ENCODE measurements at regions not wholly inside any gene's neighbourhood (a gene's known extent, or its start where the extent isn't known, plus 50 kb on each side); places are given as distances from the start of the nearest gene placed in this dataset.

DNA sequence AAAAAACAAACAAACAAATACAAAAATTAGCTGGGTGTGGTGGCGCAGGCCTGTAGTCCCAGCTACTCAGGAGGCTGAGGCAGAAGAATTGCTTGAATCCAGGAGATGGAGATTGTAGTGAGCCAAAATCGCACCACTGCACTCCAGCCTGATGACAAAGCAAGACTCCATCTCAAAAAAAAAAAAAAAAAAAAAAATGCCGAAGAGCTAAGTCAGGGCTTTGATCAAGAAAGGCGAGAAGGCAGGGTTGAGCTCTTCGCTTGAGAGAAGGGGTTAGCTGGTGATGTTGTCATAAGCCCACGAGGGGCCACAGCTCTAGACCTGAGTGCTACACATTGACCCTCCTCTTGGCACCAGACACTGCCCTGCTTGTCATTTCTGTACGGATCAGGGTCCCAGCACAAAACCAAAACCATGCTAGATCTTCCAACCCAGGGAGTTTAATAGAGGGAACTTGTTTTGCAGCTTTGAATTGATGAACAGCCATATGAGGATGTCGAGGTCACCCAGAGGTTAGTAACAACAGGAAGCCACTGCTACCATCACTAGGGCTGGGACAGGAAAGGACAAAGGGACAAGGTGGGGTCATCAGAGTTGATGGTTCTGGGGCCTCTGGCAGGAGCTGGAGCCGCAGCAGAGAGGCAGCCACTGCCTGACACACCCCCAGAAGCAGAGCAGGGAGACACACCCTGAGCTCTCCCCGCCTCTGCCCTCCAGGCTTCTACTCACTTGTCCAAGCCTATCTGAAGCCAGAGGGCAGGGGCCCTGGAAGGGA lies 122.7 kb downstream of the SNX5 start:
- TF ChIP-seq EP300 (IDR thresholded peaks at IDR 0.05) (no peak), POLR2A (IDR thresholded peaks at IDR 0.05) (no peak)
- TF ChIP-seq, protein P1, sequence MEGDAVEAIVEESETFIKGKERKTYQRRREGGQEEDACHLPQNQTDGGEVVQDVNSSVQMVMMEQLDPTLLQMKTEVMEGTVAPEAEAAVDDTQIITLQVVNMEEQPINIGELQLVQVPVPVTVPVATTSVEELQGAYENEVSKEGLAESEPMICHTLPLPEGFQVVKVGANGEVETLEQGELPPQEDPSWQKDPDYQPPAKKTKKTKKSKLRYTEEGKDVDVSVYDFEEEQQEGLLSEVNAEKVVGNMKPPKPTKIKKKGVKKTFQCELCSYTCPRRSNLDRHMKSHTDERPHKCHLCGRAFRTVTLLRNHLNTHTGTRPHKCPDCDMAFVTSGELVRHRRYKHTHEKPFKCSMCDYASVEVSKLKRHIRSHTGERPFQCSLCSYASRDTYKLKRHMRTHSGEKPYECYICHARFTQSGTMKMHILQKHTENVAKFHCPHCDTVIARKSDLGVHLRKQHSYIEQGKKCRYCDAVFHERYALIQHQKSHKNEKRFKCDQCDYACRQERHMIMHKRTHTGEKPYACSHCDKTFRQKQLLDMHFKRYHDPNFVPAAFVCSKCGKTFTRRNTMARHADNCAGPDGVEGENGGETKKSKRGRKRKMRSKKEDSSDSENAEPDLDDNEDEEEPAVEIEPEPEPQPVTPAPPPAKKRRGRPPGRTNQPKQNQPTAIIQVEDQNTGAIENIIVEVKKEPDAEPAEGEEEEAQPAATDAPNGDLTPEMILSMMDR (IDR thresholded peaks at IDR 0.05), result no peak
- Histone ChIP-seq H3K27ac (no peak overlapping the region), H3K4me1 (ENCODE audit: insufficient read depth) (peaks cover 23% of the 10 kb centered on the region), H3K27me3 (no peaks in the 10 kb centered on the region), H3K36me3 (no peaks in the 10 kb centered on the region), H3K9me3 (no peaks in the 10 kb centered on the region), H3K4me3 (no peak overlapping the region)
- intact Hi-C loops (cut with DNase I), result no loop called here
- WGBS, 3 donors, result 79 to 81% (median 80%) methylated on average over 10 of the region's 10 CpGs
- no peak for DNase-seq

- Histone ChIP-seq H3K4me3 (no peak overlapping the region), H3K4me1 (ENCODE audit: insufficient read depth) (peaks cover 23% of the 10 kb centered on the region), H3K27me3 (no peaks in the 10 kb centered on the region), H3K36me3 (no peaks in the 10 kb centered on the region), H3K27ac (no peak overlapping the region), H3K9me3 (no peaks in the 10 kb centered on the region)
- DNase-seq, result no peak
- intact Hi-C loops (cut with DNase I), result no loop called here
- WGBS, 3 donors, result 90 to 95% (median 90%) methylated on average over 7 of the region's 7 CpGs
- TF ChIP-seq, protein P1 (IDR thresholded peaks at IDR 0.05), result no peak
- TF ChIP-seq EP300 (IDR thresholded peaks at IDR 0.05) (no peak), POLR2A (IDR thresholded peaks at IDR 0.05) (no peak)
Measured at GRCh38 chr20:17844549-17845298, 123.9 kb downstream of the SNX5 start.

DNA sequence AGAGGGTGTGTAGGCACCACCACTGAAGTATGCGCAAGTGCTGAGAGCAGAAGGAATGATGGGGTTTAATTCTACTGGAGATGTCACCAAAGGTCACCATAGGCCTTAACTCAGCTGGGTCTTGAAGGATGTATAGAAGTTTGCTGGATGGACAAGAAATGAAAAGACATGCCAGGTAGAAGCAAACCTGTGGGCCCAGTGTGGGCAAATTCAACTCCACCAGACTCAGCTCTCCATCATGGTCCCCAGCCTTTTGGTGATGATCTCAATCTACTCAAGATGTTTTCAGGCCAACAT lies 124.5 kb downstream of the SNX5 start:
- H3K4me3 ChIP-seq, result no peak overlapping the region
- H3K27ac ChIP-seq, result peak overlapping the region in 1 of 2 donors; percentile 69
- no peaks in the 10 kb centered on the region for H3K9me3 ChIP-seq
- H3K4me1 ChIP-seq (ENCODE audit: insufficient read depth), result peaks cover 23% of the 10 kb centered on the region
- DNase-seq, result no peak
- intact Hi-C loops (cut with DNase I), result no loop called here
- no peaks in the 10 kb centered on the region for H3K27me3 ChIP-seq
- H3K36me3 ChIP-seq, result no peaks in the 10 kb centered on the region
- no peak for TF ChIP-seq EP300 (IDR thresholded peaks at IDR 0.05)
- TF ChIP-seq, protein P1 (IDR thresholded peaks at IDR 0.05), result no peak
- TF ChIP-seq POLR2A (IDR thresholded peaks at IDR 0.05), result no peak
- WGBS, 3 donors, result 95 to 98% (median 96%) methylated on average over 1 of the region's 1 CpG

DNA sequence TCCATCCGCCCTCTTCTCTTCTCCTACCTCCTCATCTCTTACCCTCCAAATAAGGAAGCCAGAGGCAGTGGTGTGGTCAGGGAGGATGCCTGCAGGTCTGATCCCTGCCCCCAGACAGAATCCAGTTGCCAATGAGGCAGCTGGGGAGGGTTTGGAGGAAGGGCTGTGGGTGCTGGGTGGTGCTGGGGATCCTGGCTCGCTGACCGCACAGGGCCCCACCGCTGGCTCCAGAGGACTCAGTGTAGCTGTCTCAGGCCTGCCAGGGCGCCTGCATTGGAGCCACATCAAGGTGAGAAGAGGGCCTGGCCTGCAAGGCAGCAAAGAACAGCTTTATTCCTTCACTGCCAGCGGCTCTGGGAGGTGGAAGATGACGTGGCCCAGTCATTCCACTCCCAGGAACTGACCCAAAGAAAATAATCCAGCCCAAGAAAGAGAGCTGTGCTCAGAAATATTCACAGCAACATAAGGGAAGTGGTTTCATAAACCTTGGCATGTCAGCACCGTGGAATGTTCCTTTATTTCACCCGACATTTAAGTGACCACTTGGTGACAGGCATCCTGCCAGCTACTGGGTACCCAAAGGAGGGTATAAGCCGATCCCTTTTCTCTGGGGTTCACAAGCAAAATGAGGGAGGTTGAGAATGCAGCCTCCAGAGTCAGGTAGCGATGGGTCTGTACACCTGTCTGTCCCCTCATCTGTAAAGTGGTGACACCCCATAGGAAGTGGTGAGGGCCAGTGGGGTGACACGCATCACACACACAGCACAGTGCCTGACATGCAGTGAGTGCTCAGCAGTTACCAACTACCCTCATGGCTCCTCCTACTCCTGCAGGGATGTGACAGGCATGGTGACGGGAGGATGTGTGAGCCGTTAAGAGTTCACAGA lies 125.1 kb downstream of the SNX5 start:
- Histone ChIP-seq H3K36me3 (no peaks in the 10 kb centered on the region), H3K27ac (peak overlapping the region; percentile 13 to 69), H3K9me3 (no peaks in the 10 kb centered on the region), H3K4me3 (no peak overlapping the region), H3K4me1 (ENCODE audit: insufficient read depth) (peaks cover 23% of the 10 kb centered on the region), H3K27me3 (no peaks in the 10 kb centered on the region)
- intact Hi-C loops (cut with DNase I), result no loop called here
- 36 to 42% (median 42%) methylated on average over 14 of the region's 14 CpGs for WGBS, 3 donors
- DNase-seq, result peak; percentile 59 to 72 (median 67)
- TF ChIP-seq POLR2A (IDR thresholded peaks at IDR 0.05) (no peak), EP300 (IDR thresholded peaks at IDR 0.05) (no peak)
- TF ChIP-seq, protein P1 (IDR thresholded peaks at IDR 0.05), result no peak
